ENCODE measurements at regions not wholly inside any gene's neighbourhood (a gene's known extent, or its start where the extent isn't known, plus 50 kb on each side); places are given as distances from the start of the nearest gene placed in this dataset.
"Not testable (repeated sequence)": the region's sequence is repeated elsewhere in the genome, so short reads cannot be mapped to it uniquely, and the experiment has no call there.

GRCh38 chr4:181793096-181793495 is 450.1 kb upstream of the TENM3 start:
- no peak for TF ChIP-seq POLR2A (IDR thresholded peaks at IDR 0.05; ENCODE audit: low read depth, low read length)
- no peak for DNase-seq (ENCODE audit: insufficient read length, low spot score)
- FAIRE-seq = no peak

DNA sequence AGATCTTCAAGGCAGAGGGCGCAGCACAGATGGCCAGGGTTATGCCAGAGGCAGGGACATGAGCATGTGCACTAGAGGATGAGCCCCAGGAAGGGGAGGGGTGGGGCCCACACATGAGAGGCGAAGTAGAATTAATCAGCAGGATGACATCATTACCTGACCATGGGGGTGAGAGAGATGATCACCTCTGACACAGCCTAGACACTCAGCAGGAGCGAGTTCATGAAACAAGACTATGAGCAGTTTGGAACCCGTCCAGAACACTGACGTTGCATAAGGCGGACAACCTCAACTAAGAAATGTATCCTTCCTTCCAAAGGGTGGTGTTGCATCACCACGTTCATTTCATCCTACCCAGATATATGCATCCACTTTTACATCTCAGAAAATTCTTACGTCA is 446.7 kb upstream of the TENM3 start:
- DNase-seq (ENCODE audit: insufficient read length, low spot score) (peak; percentile 4), FAIRE-seq (no peak)
- no peak for TF ChIP-seq POLR2A (IDR thresholded peaks at IDR 0.05; ENCODE audit: low read depth, low read length)

GRCh38 chr4:181798536-181798935 is 444.7 kb upstream of the TENM3 start:
- DNase-seq (ENCODE audit: insufficient read length, low spot score) = no peak
- TF ChIP-seq POLR2A (IDR thresholded peaks at IDR 0.05; ENCODE audit: low read depth, low read length) = no peak
- FAIRE-seq = no peak

- FAIRE-seq (no peak), DNase-seq (ENCODE audit: insufficient read length, low spot score) (no peak)
- TF ChIP-seq POLR2A (IDR thresholded peaks at IDR 0.05; ENCODE audit: low read depth, low read length) = no peak
Observed at GRCh38 chr4:181799561-181800069, 443.6 kb upstream of the TENM3 start.

- no peak for FAIRE-seq
- TF ChIP-seq POLR2A (IDR thresholded peaks at IDR 0.05; ENCODE audit: low read depth, low read length) = no peak
- no peak for DNase-seq (ENCODE audit: insufficient read length, low spot score)
Observed at GRCh38 chr4:181802207-181802606, 441.0 kb upstream of the TENM3 start.

- no peak for TF ChIP-seq POLR2A (IDR thresholded peaks at IDR 0.05; ENCODE audit: low read depth, low read length)
- FAIRE-seq (no peak), DNase-seq (ENCODE audit: insufficient read length, low spot score) (no peak)
Observed at GRCh38 chr4:181807771-181808170, 435.4 kb upstream of the TENM3 start.

DNA sequence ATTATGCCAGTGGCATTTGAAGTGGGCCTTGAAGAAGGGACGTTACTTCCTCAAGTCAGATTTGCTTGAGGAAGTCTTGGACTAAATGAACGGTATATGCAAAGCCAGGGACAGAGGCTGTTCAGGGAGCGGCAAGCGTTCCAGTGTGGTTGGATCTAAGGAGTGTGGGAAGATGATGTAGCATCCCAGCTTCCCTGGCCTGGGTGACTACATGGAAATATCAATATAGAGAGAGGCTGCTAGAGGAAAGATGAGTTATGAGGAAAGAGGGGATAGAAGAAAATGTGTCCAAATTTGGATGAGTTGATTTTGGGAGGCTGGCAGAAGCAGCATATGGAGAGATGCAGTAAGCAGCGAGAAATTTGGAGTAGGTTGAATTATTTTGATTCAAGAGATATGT is 432.5 kb upstream of the TENM3 start:
- no peak for DNase-seq (ENCODE audit: insufficient read length, low spot score)
- FAIRE-seq = no peak

DNA sequence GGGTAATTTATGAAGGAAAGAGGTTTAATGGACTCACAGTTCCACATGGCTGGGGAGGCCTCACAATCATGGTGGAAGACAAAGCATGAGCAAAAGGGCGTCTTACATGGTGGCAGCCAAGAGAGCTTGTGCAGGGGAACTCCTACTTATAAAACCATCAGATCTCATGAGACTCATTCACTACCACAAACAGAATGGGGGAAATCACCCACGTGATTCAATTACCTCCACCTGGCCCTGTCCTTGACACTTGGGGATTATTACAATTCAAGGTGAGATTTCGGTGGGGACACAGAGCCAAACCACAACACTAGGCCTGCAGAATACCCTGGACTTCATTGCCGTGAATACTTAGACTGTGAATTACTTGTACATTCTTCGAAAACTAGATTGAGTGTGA is 431.7 kb upstream of the TENM3 start:
- FAIRE-seq; DNase-seq (ENCODE audit: insufficient read length, low spot score): not testable (repeated sequence)

More for the DNA sequence above, 432.5 kb upstream of the TENM3 start:
- TF ChIP-seq POLR2A (IDR thresholded peaks at IDR 0.05; ENCODE audit: low read depth, low read length) = no peak

- no peak for FAIRE-seq
Observed at GRCh38 chr4:181819946-181820345, 423.3 kb upstream of the TENM3 start.

DNA sequence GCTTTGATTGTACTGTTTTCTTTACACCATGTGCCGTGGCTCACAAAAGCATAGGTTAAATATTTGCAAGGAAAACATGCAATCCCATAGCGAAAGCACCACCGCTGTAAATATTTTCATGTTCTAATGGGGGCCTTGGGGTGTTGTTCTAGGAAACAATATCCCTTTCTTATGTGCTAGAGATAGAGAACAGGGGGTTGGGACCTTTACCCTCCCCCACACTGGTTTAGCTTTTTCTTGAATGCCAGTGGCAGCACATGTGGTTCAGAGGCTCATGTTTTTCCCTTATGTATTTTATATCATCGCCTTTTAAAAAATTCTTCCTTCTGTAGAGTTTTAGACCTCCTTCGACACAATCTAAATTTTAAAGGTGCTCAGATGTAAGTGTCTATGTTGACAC is 422.6 kb upstream of the TENM3 start:
- DNase-seq (ENCODE audit: insufficient read length, low spot score) = no peak

More at GRCh38 chr4:181819946-181820345, 423.3 kb upstream of the TENM3 start:
- DNase-seq (ENCODE audit: insufficient read length, low spot score) = no peak
- TF ChIP-seq POLR2A (IDR thresholded peaks at IDR 0.05; ENCODE audit: low read depth, low read length) = no peak

GRCh38 chr4:181821039-181822004 is 421.9 kb upstream of the TENM3 start:
- DNase-seq (ENCODE audit: insufficient read length, low spot score) (no peak), FAIRE-seq (no peak)
- no peak for TF ChIP-seq POLR2A (IDR thresholded peaks at IDR 0.05; ENCODE audit: low read depth, low read length)

More for the DNA sequence above, 422.6 kb upstream of the TENM3 start:
- no peak for FAIRE-seq
- no peak for TF ChIP-seq POLR2A (IDR thresholded peaks at IDR 0.05; ENCODE audit: low read depth, low read length)

GRCh38 chr4:181822005-181822375 is 421.2 kb upstream of the TENM3 start:
- DNase-seq (ENCODE audit: insufficient read length, low spot score) (no peak), FAIRE-seq (no peak)
- TF ChIP-seq POLR2A (IDR thresholded peaks at IDR 0.05; ENCODE audit: low read depth, low read length) = no peak

DNA sequence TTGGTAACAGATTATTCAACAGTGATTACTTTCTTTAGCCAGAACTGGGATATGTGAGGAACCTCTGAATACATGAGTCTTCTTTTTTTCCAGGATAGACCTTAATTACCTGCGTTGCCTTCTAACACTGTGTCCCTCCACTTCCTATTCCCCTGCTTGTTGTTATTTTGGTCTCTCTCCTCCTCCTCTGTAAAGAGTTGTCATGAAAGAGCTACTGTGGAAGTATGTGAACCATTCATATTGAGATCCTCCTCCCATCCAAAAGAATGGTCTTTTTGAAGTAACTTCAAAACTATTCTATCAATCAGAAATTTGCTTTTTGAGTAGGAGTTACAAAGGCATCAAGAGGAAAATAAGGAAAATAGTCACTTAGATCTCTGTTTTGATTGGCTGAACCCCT is 420.0 kb upstream of the TENM3 start:
- DNase-seq (ENCODE audit: insufficient read length, low spot score) = no peak
- TF ChIP-seq POLR2A (IDR thresholded peaks at IDR 0.05; ENCODE audit: low read depth, low read length) = no peak
- FAIRE-seq = no peak

- FAIRE-seq = no peak
- no peak for TF ChIP-seq POLR2A (IDR thresholded peaks at IDR 0.05; ENCODE audit: low read depth, low read length)
Observed at GRCh38 chr4:181823645-181824044, 419.6 kb upstream of the TENM3 start.

GRCh38 chr4:181825564-181825963 is 417.6 kb upstream of the TENM3 start:
- no peak for TF ChIP-seq POLR2A (IDR thresholded peaks at IDR 0.05; ENCODE audit: low read depth, low read length)
- FAIRE-seq = no peak
- DNase-seq (ENCODE audit: insufficient read length, low spot score) = no peak

More at GRCh38 chr4:181823645-181824044, 419.6 kb upstream of the TENM3 start:
- DNase-seq (ENCODE audit: insufficient read length, low spot score) = no peak
